ENCODE measurements at regions not wholly inside any gene's neighbourhood (a gene's known extent, or its start where the extent isn't known, plus 50 kb on each side); places are given as distances from the start of the nearest gene placed in this dataset.

DNA sequence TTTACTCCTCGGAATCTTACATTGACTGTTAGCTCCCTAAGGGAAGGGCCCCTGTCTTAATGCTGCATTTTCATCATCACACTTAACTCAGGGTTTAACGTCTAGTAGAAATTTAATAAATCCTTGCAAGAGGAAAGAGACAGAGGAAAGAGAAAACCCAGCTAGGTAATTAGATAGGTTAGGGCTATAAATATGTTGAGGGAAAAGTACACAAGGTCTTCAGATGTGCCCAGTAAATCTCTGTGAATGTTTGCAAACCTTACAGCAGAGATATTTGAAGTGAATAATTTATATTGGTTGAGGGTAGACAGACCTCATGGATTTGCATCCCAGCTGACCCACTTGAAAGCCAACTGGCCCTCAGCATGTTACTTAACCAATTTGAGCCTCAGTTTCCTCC lies 315.5 kb upstream of the NPVF start:
- peaks cover 23% of the 10 kb centered on the region for H3K9me3 Mint-ChIP-seq
- peaks cover 1% of the 10 kb centered on the region; the same call in 1 of the 2 replicates for H3K27me3 Mint-ChIP-seq (ENCODE audit: insufficient read depth)
- H3K4me3 Mint-ChIP-seq, result no peak overlapping the region

DNA sequence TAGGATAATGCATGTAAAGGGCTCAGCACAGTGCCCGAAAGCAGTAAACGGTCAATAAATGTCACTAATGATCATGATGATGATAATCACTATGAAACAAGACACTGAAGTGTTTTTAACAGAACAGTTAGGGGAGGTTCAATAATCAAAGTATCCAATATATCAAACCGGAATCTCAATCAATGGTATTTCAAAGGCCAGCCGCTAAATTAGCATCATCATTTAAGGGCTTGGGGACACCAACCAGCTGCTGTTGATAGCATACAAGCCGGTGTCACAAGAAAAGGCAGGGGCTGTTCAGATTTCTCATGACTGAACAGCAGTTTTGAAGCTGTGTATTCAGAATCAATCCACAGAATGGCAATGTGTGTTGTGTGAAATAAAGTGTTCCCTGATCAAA lies 316.0 kb upstream of the NPVF start:
- H3K9me3 Mint-ChIP-seq, result peaks cover 23% of the 10 kb centered on the region
- no peaks in the 10 kb centered on the region for H3K4me1 Mint-ChIP-seq (ENCODE audit: low read depth)

More for the DNA sequence above, 315.5 kb upstream of the NPVF start:
- Mint-ChIP-seq H3K27ac (no peak overlapping the region), H3K36me3 (ENCODE audit: low read depth) (no peaks in the 10 kb centered on the region), H3K4me1 (ENCODE audit: low read depth) (no peaks in the 10 kb centered on the region)
- DNase-seq, result no peak
- TF ChIP-seq, protein P1, sequence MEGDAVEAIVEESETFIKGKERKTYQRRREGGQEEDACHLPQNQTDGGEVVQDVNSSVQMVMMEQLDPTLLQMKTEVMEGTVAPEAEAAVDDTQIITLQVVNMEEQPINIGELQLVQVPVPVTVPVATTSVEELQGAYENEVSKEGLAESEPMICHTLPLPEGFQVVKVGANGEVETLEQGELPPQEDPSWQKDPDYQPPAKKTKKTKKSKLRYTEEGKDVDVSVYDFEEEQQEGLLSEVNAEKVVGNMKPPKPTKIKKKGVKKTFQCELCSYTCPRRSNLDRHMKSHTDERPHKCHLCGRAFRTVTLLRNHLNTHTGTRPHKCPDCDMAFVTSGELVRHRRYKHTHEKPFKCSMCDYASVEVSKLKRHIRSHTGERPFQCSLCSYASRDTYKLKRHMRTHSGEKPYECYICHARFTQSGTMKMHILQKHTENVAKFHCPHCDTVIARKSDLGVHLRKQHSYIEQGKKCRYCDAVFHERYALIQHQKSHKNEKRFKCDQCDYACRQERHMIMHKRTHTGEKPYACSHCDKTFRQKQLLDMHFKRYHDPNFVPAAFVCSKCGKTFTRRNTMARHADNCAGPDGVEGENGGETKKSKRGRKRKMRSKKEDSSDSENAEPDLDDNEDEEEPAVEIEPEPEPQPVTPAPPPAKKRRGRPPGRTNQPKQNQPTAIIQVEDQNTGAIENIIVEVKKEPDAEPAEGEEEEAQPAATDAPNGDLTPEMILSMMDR (IDR thresholded peaks at IDR 0.05), result no peak

DNA sequence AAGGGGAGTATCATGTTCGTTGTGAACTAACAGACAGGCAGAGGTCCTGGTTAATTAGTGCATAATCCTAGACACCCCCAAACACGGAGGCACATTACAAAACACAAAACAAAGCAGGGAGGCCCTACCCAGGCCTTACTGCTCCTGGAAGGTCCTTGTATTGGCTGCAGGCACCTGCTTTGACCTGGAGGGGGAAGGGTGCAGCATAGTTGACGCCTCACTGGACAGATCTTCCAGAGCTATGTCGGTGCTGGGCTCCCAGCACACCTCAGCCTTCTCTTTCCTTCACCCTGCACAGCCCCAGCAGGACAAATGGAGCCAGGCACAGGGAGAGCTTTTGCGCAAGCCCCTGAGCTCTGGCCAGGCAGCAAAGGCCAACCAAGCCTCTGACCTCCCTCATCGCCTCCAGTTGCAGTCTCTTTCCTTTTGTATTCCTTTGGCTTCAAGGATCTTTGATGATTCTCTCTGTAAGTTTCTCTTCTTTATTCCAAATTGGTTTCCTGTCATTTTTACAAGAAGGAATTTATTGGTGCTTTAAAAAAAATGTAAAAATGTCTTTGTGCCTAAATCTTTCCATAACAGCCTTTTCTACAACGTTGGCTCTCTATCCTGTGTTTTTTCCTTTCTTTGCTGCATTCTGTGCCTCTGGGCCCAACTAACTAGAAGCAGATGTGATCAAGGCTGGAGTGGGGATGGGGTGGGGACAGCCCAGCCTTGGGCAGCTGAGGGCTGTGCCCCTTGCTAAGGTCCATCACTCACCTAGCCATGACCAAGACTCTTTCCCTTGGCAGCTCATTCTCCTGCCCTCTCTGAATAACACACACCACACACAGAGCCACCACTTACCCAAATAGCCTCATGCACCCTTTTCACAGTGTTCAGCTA lies 317.1 kb upstream of the NPVF start:
- Mint-ChIP-seq H3K27ac (no peak overlapping the region), H3K27me3 (ENCODE audit: insufficient read depth) (peaks cover 1% of the 10 kb centered on the region; the same call in 1 of the 2 replicates), H3K4me1 (ENCODE audit: low read depth) (no peaks in the 10 kb centered on the region), H3K9me3 (peaks cover 21% of the 10 kb centered on the region), H3K4me3 (no peak overlapping the region), H3K36me3 (ENCODE audit: low read depth) (no peaks in the 10 kb centered on the region)
- TF ChIP-seq, protein P1 (IDR thresholded peaks at IDR 0.05), result no peak
- no peak for DNase-seq

More for the DNA sequence above, 316.0 kb upstream of the NPVF start:
- no peak overlapping the region for H3K27ac Mint-ChIP-seq
- H3K36me3 Mint-ChIP-seq (ENCODE audit: low read depth), result no peaks in the 10 kb centered on the region
- no peak for DNase-seq
- peaks cover 1% of the 10 kb centered on the region; the same call in 1 of the 2 replicates for H3K27me3 Mint-ChIP-seq (ENCODE audit: insufficient read depth)
- TF ChIP-seq, protein P1 (IDR thresholded peaks at IDR 0.05), result no peak
- H3K4me3 Mint-ChIP-seq, result no peak overlapping the region

DNA sequence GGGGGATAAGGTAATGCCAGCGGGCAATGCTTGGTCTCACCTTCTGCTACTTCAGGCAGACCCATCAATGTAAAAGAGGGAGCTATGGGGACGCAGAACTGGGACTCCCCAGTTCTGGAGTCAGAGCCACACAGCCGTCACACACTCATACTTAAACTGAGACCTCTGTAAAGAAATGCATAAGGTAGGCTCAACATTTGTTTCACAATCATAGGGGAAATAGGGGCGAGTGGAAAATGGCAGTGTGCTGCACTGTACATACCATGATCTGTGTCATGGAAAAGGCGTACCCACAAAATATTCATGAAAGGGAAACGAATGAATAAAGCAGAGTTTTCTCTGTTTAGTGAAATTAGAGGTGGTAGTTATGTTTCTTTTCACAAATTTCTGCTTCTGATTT lies 318.0 kb upstream of the NPVF start:
- Mint-ChIP-seq H3K27ac (no peak overlapping the region), H3K27me3 (ENCODE audit: insufficient read depth) (peaks cover 1% of the 10 kb centered on the region)

DNA sequence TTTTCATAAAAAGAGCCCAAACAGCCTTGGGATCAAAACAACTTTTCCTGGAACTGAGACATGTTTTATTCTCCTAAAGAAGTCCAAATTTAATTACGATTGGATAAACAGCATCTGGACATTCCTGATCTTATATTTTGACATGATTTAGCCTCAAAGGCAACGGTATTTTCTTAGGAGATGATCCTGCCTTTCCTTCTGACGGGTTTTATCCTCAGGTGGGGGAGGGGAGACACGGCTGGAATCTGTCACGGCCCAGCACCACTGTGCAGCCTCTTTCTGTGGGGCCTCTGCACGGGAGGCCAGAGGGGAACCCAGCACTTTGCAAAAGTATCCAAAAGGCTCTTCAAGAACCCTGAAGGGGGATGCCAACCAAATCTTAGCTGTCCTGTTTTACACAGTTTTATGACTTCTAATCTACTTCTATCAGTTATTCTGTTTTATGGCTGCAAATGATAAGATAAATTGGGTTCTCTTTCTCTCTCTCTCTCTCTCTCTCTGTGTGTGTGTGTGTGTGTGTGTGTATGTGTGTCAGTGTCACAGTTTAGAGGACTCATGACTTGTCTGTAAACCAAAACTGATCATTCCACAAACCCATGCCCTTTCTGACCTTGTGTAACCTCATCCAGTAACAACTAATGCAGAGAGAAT lies 321.1 kb upstream of the NPVF start:
- no peak overlapping the region for H3K27ac Mint-ChIP-seq

More for the DNA sequence above, 318.0 kb upstream of the NPVF start:
- Mint-ChIP-seq H3K9me3 (peaks cover 17% of the 10 kb centered on the region), H3K4me1 (ENCODE audit: low read depth) (no peaks in the 10 kb centered on the region), H3K36me3 (ENCODE audit: low read depth) (no peaks in the 10 kb centered on the region), H3K4me3 (no peak overlapping the region)
- DNase-seq, result no peak
- TF ChIP-seq, protein P1 (IDR thresholded peaks at IDR 0.05), result no peak

More for the DNA sequence above, 321.1 kb upstream of the NPVF start:
- TF ChIP-seq, protein P1 (IDR thresholded peaks at IDR 0.05), result no peak
- no peak for DNase-seq
- Mint-ChIP-seq H3K4me3 (no peak overlapping the region), H3K36me3 (ENCODE audit: low read depth) (no peaks in the 10 kb centered on the region), H3K27me3 (ENCODE audit: insufficient read depth) (no peaks in the 10 kb centered on the region; the same call in 1 of the 2 replicates), H3K4me1 (ENCODE audit: low read depth) (no peaks in the 10 kb centered on the region), H3K9me3 (peaks cover 10% of the 10 kb centered on the region; the same call in 1 of the 2 replicates)

Data from HFFc6 (cell line).